MM.1S (cell line): ENCODE measurements at regions not wholly inside any gene's neighbourhood (a gene's known extent, or its start where the extent isn't known, plus 50 kb on each side); places are given as distances from the start of the nearest gene placed in this dataset.

Experiments used
- DNase-seq: peaks from one replicate; pipeline ENCODE4 v3.0.0-alpha.2; 2015
- H2AFZ ChIP-seq: fragments of 300-600 bp; sonication (generic); 2 replicates; pipeline ENCODE4 v1.6.0; 2016; ENCODE audit warnings: antibody characterized with exemption, low read length
- H3F3A ChIP-seq: fragments of 300-600 bp; sonication (generic); 2 replicates; pipeline ENCODE4 v1.6.1; 2016; ENCODE audit warnings: mild to moderate bottlenecking, antibody characterized with exemption, low read length, moderate library complexity, mixed read lengths; ENCODE audit not compliant: insufficient read depth
- H3K27ac ChIP-seq: fragments of 300-600 bp; sonication (generic); 2 replicates; pipeline ENCODE4 v1.5.1; 2016; ENCODE audit warnings: mild to moderate bottlenecking, low read length
- H3K27me3 ChIP-seq: fragments of 300-600 bp; sonication (generic); replicated peaks from 2 replicates; pipeline ENCODE4 v1.6.0; 2016; ENCODE audit warnings: low read length; ENCODE audit not compliant: insufficient read depth
- H3K36me3 ChIP-seq: fragments of 300-600 bp; sonication (generic); replicated peaks from 2 replicates; pipeline ENCODE4 v1.6.1; 2016; ENCODE audit warnings: mild to moderate bottlenecking, low read length, mixed read lengths; ENCODE audit not compliant: insufficient read depth
- H3K4me1 ChIP-seq: fragments of 300-600 bp; sonication (generic); 2 replicates; pipeline ENCODE4 v1.6.1; 2016; ENCODE audit warnings: low read length, mixed read lengths
- H3K4me2 ChIP-seq: fragments of 300-600 bp; sonication (generic); 2 replicates; pipeline ENCODE4 v1.6.0; 2016; ENCODE audit warnings: low read depth, low read length
- H3K4me3 ChIP-seq: fragments of 300-600 bp; sonication (generic); 2 replicates; pipeline ENCODE4 v1.5.1; 2016; ENCODE audit warnings: low read length, mixed read lengths
- H3K79me2 ChIP-seq: fragments of 300-600 bp; sonication (generic); 2 replicates; pipeline ENCODE4 v1.6.1; 2016; ENCODE audit warnings: mixed run types, low read length, mixed read lengths
- H3K9ac ChIP-seq: fragments of 300-600 bp; sonication (generic); 2 replicates; pipeline ENCODE4 v1.6.1; 2016; ENCODE audit warnings: low read length, mixed read lengths
- H3K9me2 ChIP-seq: fragments of 300-600 bp; sonication (generic); replicated peaks from 2 replicates; pipeline ENCODE4 v1.6.1; 2016; ENCODE audit warnings: mild to moderate bottlenecking, low read length, mixed read lengths; ENCODE audit not compliant: insufficient read depth
- H3K9me3 ChIP-seq: fragments of 300-600 bp; sonication (generic); replicated peaks from 2 replicates; pipeline ENCODE4 v1.6.1; 2016; ENCODE audit warnings: mild to moderate bottlenecking, low read length, mixed read lengths; ENCODE audit not compliant: insufficient read depth
- H4K20me1 ChIP-seq: fragments of 300-600 bp; sonication (generic); 2 replicates; pipeline ENCODE4 v1.6.1; 2016; ENCODE audit warnings: mild to moderate bottlenecking, low read length, moderate library complexity, mixed read lengths; ENCODE audit not compliant: insufficient read depth
- CTCF ChIP-seq: fragments of 300-600 bp; sonication (generic); IDR thresholded peaks from 2 replicates; pipeline ENCODE4 v1.5.1; 2016; ENCODE audit warnings: antibody characterized with exemption, low read length, mixed read lengths
- EZH2 ChIP-seq: fragments of 300-600 bp; sonication (generic); optimal IDR thresholded peaks from 2 replicates; pipeline ENCODE3; 2017; ENCODE audit warnings: low read depth, mild to moderate bottlenecking, antibody characterized with exemption, low read length, mixed read lengths
- EZH2phosphoT487 ChIP-seq: fragments of 300-600 bp; sonication (generic); IDR thresholded peaks from 2 replicates; pipeline ENCODE4 v1.6.1; 2018; ENCODE audit warnings: antibody characterized with exemption, low read length

- Histone ChIP-seq H4K20me1 (no peaks in the 10 kb centered on the region), H3K9ac (no peak overlapping the region), H3K4me2 (no peak overlapping the region), H3K79me2 (no peaks in the 10 kb centered on the region), H3K27ac (no peak overlapping the region), H3F3A (no peaks in the 10 kb centered on the region), H3K4me1 (no peaks in the 10 kb centered on the region), H3K36me3 (no peaks in the 10 kb centered on the region), H3K27me3 (no peaks in the 10 kb centered on the region), H3K9me2 (no peaks in the 10 kb centered on the region), H2AFZ (no peak overlapping the region), H3K4me3 (no peak overlapping the region), H3K9me3 (no peaks in the 10 kb centered on the region)
- TF ChIP-seq CTCF (no peak), EZH2 (no peak), EZH2phosphoT487 (no peak)
- DNase-seq: no peak
Observed at GRCh38 chr18:27582760-27583412, 397.8 kb upstream of the CHST9 start.

GRCh38 chr18:27581296-27581904 is 396.3 kb upstream of the CHST9 start:
- Histone ChIP-seq H3K9me2 (no peaks in the 10 kb centered on the region), H4K20me1 (no peaks in the 10 kb centered on the region), H3K27ac (no peak overlapping the region), H3K4me1 (no peaks in the 10 kb centered on the region), H3K36me3 (no peaks in the 10 kb centered on the region), H3K4me2 (no peak overlapping the region), H3K4me3 (no peak overlapping the region), H3K9me3 (no peaks in the 10 kb centered on the region), H3K79me2 (no peaks in the 10 kb centered on the region), H3K9ac (no peak overlapping the region), H3F3A (no peaks in the 10 kb centered on the region), H3K27me3 (no peaks in the 10 kb centered on the region), H2AFZ (no peak overlapping the region)
- DNase-seq: no peak
- TF ChIP-seq CTCF (no peak), EZH2 (no peak), EZH2phosphoT487 (no peak)

- H3K4me2 ChIP-seq: no peak overlapping the region
- H2AFZ ChIP-seq: no peak overlapping the region
- no peaks in the 10 kb centered on the region for H3K79me2 ChIP-seq
- no peak overlapping the region for H3K27ac ChIP-seq
- TF ChIP-seq CTCF (no peak), EZH2 (no peak), EZH2phosphoT487 (no peak)
- H3K4me3 ChIP-seq: no peak overlapping the region
- no peaks in the 10 kb centered on the region for H3K36me3 ChIP-seq
- no peaks in the 10 kb centered on the region for H3K9me2 ChIP-seq
- no peak overlapping the region for H3K9ac ChIP-seq
- H3K9me3 ChIP-seq: no peaks in the 10 kb centered on the region
- H3K27me3 ChIP-seq: no peaks in the 10 kb centered on the region
- H3K4me1 ChIP-seq: no peaks in the 10 kb centered on the region
- no peaks in the 10 kb centered on the region for H4K20me1 ChIP-seq
- DNase-seq: no peak
- no peaks in the 10 kb centered on the region for H3F3A ChIP-seq
Observed at GRCh38 chr18:27579364-27579763, 394.3 kb upstream of the CHST9 start.
